ENCODE measurements at regions not wholly inside any gene's neighbourhood (a gene's known extent, or its start where the extent isn't known, plus 50 kb on each side); places are given as distances from the start of the nearest gene placed in this dataset.
"Not testable (repeated sequence)": the region's sequence is repeated elsewhere in the genome, so short reads cannot be mapped to it uniquely, and the experiment has no call there.

- DNase-seq: peak in 3 of 4 experiments; percentile 1 to 10 (median 3)
These were observed 229.0 kb downstream of the STK31 start for GRCh38 chr7:23938937-23939552.

GRCh38 chr7:23939747-23940146 lies 229.7 kb downstream of the STK31 start:
- not testable (repeated sequence) for DNase-seq

- no peak for DNase-seq
These were observed 231.5 kb downstream of the STK31 start for GRCh38 chr7:23941551-23941950.

- no peak for DNase-seq
These were observed 232.0 kb downstream of the STK31 start for GRCh38 chr7:23942032-23942431.

- no peak for DNase-seq
These were observed 234.1 kb downstream of the STK31 start for GRCh38 chr7:23944131-23944530.

- DNase-seq: no peak
These were observed 235.5 kb downstream of the STK31 start for GRCh38 chr7:23945472-23945871.

GRCh38 chr7:23955145-23955544 lies 245.1 kb downstream of the STK31 start:
- no peak for DNase-seq

- no peak for DNase-seq
These were observed 245.7 kb downstream of the STK31 start for GRCh38 chr7:23955600-23956149.

GRCh38 chr7:23956772-23957576 lies 247.0 kb downstream of the STK31 start:
- DNase-seq: no peak

- DNase-seq: no peak
These were observed 249.8 kb downstream of the STK31 start for GRCh38 chr7:23959821-23960220.

GRCh38 chr7:23960361-23960760 lies 250.3 kb downstream of the STK31 start:
- DNase-seq: no peak

- DNase-seq: no peak
These were observed 253.6 kb downstream of the STK31 start for GRCh38 chr7:23963461-23964165.

- DNase-seq: no peak
These were observed 254.7 kb downstream of the STK31 start for GRCh38 chr7:23964715-23965114.

- DNase-seq: no peak
These were observed 255.3 kb downstream of the STK31 start for GRCh38 chr7:23965296-23965695.

GRCh38 chr7:23966941-23967340 lies 256.9 kb downstream of the STK31 start:
- no peak for DNase-seq

- no peak for DNase-seq
These were observed 258.1 kb downstream of the STK31 start for GRCh38 chr7:23967949-23968599.

- no peak for DNase-seq
These were observed 258.8 kb downstream of the STK31 start for GRCh38 chr7:23968791-23969190.

GRCh38 chr7:23969443-23969842 lies 259.4 kb downstream of the STK31 start:
- no peak for DNase-seq

GRCh38 chr7:23970193-23970592 lies 260.2 kb downstream of the STK31 start:
- no peak for DNase-seq

GRCh38 chr7:23971031-23971430 lies 261.0 kb downstream of the STK31 start:
- no peak for DNase-seq

GRCh38 chr7:23972057-23972456 lies 262.0 kb downstream of the STK31 start:
- no peak for DNase-seq

- no peak for DNase-seq
These were observed 263.2 kb downstream of the STK31 start for GRCh38 chr7:23973264-23973663.

GRCh38 chr7:23980081-23980480 lies 270.1 kb downstream of the STK31 start:
- DNase-seq: no peak

Measured in suppressor macrophage (primary cell).